ENCODE measurements at regions not wholly inside any gene's neighbourhood (a gene's known extent, or its start where the extent isn't known, plus 50 kb on each side); places are given as distances from the start of the nearest gene placed in this dataset.

- no peak for TF ChIP-seq CTCF (IDR thresholded peaks at IDR 0.05)
- no peak overlapping the region for H3K27ac ChIP-seq (ENCODE audit: low read length)
- no peak for ATAC-seq
- H3K9me3 ChIP-seq (ENCODE audit: control insufficient read depth, insufficient read depth, low read length): no peaks in the 10 kb centered on the region
- 78% methylated on average over 1 of the region's 1 CpG for WGBS (ENCODE audit: insufficient coverage)
- Mint-ChIP-seq H3K9me3 (peaks cover 4 to 6% of the 10 kb centered on the region in 2 donors), H3K27me3 (ENCODE audit: low read depth in 2 of 2) (peaks cover 0 to 6% of the 10 kb centered on the region in 2 donors), H3K36me3 (no peaks in the 10 kb centered on the region), H3K4me3 (no peak overlapping the region), H3K27ac (no peak overlapping the region), H3K4me1 (no peaks in the 10 kb centered on the region)
- no peaks in the 10 kb centered on the region for H3K4me1 ChIP-seq (ENCODE audit: control insufficient read depth, insufficient read depth, low read length)
- no peak overlapping the region for H3K4me3 ChIP-seq (ENCODE audit: low read length)
- H3K27me3 ChIP-seq (ENCODE audit: control insufficient read depth, insufficient read depth, low read length): no peaks in the 10 kb centered on the region
- intact Hi-C loops (cut with micrococcal nuclease): no loop called here
- DNase-seq: no peak
- H3K36me3 ChIP-seq (ENCODE audit: control insufficient read depth, insufficient read depth, low read length): no peaks in the 10 kb centered on the region
These were observed 141.1 kb upstream of the C9orf72 start for GRCh38 chr9:27714388-27714787.

- DNase-seq (no peak), ATAC-seq (no peak)
- H3K4me3 ChIP-seq (ENCODE audit: low read length): no peak overlapping the region
- peaks cover 0 to 6% of the 10 kb centered on the region in 2 donors for H3K27me3 Mint-ChIP-seq (ENCODE audit: low read depth in 2 of 2)
- no peaks in the 10 kb centered on the region for H3K36me3 ChIP-seq (ENCODE audit: control insufficient read depth, insufficient read depth, low read length)
- no peaks in the 10 kb centered on the region for H3K9me3 ChIP-seq (ENCODE audit: control insufficient read depth, insufficient read depth, low read length)
- no peaks in the 10 kb centered on the region for H3K4me1 ChIP-seq (ENCODE audit: control insufficient read depth, insufficient read depth, low read length)
- H3K9me3 Mint-ChIP-seq: peaks cover 3 to 5% of the 10 kb centered on the region in 2 donors
- intact Hi-C loops (cut with micrococcal nuclease): no loop called here
- H3K27me3 ChIP-seq (ENCODE audit: control insufficient read depth, insufficient read depth, low read length): no peaks in the 10 kb centered on the region
- no peaks in the 10 kb centered on the region for H3K36me3 Mint-ChIP-seq
- no peak overlapping the region for H3K27ac ChIP-seq (ENCODE audit: low read length)
- no peaks in the 10 kb centered on the region for H3K4me1 Mint-ChIP-seq
- no peak overlapping the region for H3K27ac Mint-ChIP-seq
- TF ChIP-seq CTCF (IDR thresholded peaks at IDR 0.05): no peak
- 78% methylated on average over 2 of the region's 2 CpGs for WGBS (ENCODE audit: insufficient coverage)
- no peak overlapping the region for H3K4me3 Mint-ChIP-seq
These were observed 142.4 kb upstream of the C9orf72 start for GRCh38 chr9:27715651-27716050.

- Mint-ChIP-seq H3K4me1 (no peaks in the 10 kb centered on the region), H3K27ac (no peak overlapping the region), H3K27me3 (ENCODE audit: low read depth in 2 of 2) (peaks cover 0 to 6% of the 10 kb centered on the region in 2 donors), H3K36me3 (no peaks in the 10 kb centered on the region), H3K4me3 (no peak overlapping the region), H3K9me3 (peaks cover 2 to 3% of the 10 kb centered on the region in 2 donors)
- 87% methylated on average over 2 of the region's 2 CpGs for WGBS (ENCODE audit: insufficient coverage)
- no peaks in the 10 kb centered on the region for H3K36me3 ChIP-seq (ENCODE audit: control insufficient read depth, insufficient read depth, low read length)
- H3K27ac ChIP-seq (ENCODE audit: low read length): no peak overlapping the region
- no peak for DNase-seq
- H3K4me1 ChIP-seq (ENCODE audit: control insufficient read depth, insufficient read depth, low read length): no peaks in the 10 kb centered on the region
- H3K9me3 ChIP-seq (ENCODE audit: control insufficient read depth, insufficient read depth, low read length): no peaks in the 10 kb centered on the region
- no peaks in the 10 kb centered on the region for H3K27me3 ChIP-seq (ENCODE audit: control insufficient read depth, insufficient read depth, low read length)
- ATAC-seq: no peak
- intact Hi-C loops (cut with micrococcal nuclease): no loop called here
- no peak overlapping the region for H3K4me3 ChIP-seq (ENCODE audit: low read length)
- TF ChIP-seq CTCF (IDR thresholded peaks at IDR 0.05): no peak
These were observed 144.7 kb upstream of the C9orf72 start for GRCh38 chr9:27717991-27718390.

- Mint-ChIP-seq H3K4me1 (no peaks in the 10 kb centered on the region), H3K9me3 (peaks cover 2 to 3% of the 10 kb centered on the region in 2 donors), H3K27me3 (ENCODE audit: low read depth in 2 of 2) (peaks cover 0 to 6% of the 10 kb centered on the region in 2 donors), H3K4me3 (no peak overlapping the region), H3K27ac (no peak overlapping the region), H3K36me3 (no peaks in the 10 kb centered on the region)
- Histone ChIP-seq H3K4me3 (ENCODE audit: low read length) (no peak overlapping the region), H3K4me1 (ENCODE audit: control insufficient read depth, insufficient read depth, low read length) (no peaks in the 10 kb centered on the region), H3K36me3 (ENCODE audit: control insufficient read depth, insufficient read depth, low read length) (no peaks in the 10 kb centered on the region), H3K27me3 (ENCODE audit: control insufficient read depth, insufficient read depth, low read length) (no peaks in the 10 kb centered on the region), H3K27ac (ENCODE audit: low read length) (no peak overlapping the region), H3K9me3 (ENCODE audit: control insufficient read depth, insufficient read depth, low read length) (no peaks in the 10 kb centered on the region)
- TF ChIP-seq CTCF (IDR thresholded peaks at IDR 0.05): no peak
- no peak for DNase-seq
- 73% methylated on average over 1 of the region's 2 CpGs for whole genome bisulfite sequencing (ENCODE audit: insufficient coverage)
- intact Hi-C loops (cut with micrococcal nuclease): no loop called here
- ATAC-seq: no peak
These were observed 146.4 kb upstream of the C9orf72 start for GRCh38 chr9:27719711-27720110.
